ENCODE measurements at regions not wholly inside any gene's neighbourhood (a gene's known extent, or its start where the extent isn't known, plus 50 kb on each side); places are given as distances from the start of the nearest gene placed in this dataset.

DNA sequence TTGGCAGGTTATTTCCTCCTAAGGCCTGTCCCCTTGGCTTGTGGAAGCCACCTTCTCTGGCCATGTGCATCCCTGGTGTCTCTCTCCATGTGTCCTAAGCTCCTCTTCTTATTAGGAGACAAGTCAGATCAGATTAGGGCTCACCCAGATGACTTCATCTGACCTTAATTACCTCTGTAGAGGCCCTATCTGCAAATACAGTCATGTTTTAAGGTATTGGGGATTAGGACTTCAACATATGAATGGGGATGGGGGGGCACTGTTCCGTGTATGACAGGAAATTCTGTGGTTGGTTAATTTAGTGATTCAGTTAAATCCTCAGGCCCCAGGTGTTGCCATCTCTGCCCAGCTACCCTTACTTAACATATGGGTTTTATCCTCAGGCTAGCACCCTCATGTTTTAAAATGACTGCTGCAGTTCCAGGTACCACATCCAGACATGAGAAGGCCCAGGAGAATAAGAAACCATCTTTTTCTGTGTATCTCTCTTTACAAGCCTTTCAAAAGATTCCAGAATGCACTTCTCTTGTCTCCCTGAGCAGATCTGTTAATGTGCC is 51.9 kb upstream of the RAI14 start:
- TF ChIP-seq ZNF121 (CRISPR knock-in tag; IDR thresholded peaks at IDR 0.05) (no peak), ZNF416 (CRISPR knock-in tag; IDR thresholded peaks at IDR 0.05) (no peak), ZBTB21 (CRISPR knock-in tag; IDR thresholded peaks at IDR 0.05; ENCODE audit: borderline replicate concordance) (no peak), NR3C1 (CRISPR knock-in tag; conservative IDR thresholded peaks at IDR 0.05; ENCODE audit: low read depth) (no peak), FOXJ3 (CRISPR knock-in tag; IDR thresholded peaks at IDR 0.05; ENCODE audit: borderline replicate concordance) (no peak), KAT7 (CRISPR knock-in tag; IDR thresholded peaks at IDR 0.05; ENCODE audit: borderline replicate concordance) (no peak), SMAD3 (CRISPR knock-in tag; IDR thresholded peaks at IDR 0.05; ENCODE audit: borderline replicate concordance) (no peak), CREM (CRISPR knock-in tag; IDR thresholded peaks at IDR 0.05) (no peak)
- TF ChIP-seq, protein P1, sequence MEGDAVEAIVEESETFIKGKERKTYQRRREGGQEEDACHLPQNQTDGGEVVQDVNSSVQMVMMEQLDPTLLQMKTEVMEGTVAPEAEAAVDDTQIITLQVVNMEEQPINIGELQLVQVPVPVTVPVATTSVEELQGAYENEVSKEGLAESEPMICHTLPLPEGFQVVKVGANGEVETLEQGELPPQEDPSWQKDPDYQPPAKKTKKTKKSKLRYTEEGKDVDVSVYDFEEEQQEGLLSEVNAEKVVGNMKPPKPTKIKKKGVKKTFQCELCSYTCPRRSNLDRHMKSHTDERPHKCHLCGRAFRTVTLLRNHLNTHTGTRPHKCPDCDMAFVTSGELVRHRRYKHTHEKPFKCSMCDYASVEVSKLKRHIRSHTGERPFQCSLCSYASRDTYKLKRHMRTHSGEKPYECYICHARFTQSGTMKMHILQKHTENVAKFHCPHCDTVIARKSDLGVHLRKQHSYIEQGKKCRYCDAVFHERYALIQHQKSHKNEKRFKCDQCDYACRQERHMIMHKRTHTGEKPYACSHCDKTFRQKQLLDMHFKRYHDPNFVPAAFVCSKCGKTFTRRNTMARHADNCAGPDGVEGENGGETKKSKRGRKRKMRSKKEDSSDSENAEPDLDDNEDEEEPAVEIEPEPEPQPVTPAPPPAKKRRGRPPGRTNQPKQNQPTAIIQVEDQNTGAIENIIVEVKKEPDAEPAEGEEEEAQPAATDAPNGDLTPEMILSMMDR (IDR thresholded peaks at IDR 0.05) = no peak
- TF ChIP-seq, protein P2, sequence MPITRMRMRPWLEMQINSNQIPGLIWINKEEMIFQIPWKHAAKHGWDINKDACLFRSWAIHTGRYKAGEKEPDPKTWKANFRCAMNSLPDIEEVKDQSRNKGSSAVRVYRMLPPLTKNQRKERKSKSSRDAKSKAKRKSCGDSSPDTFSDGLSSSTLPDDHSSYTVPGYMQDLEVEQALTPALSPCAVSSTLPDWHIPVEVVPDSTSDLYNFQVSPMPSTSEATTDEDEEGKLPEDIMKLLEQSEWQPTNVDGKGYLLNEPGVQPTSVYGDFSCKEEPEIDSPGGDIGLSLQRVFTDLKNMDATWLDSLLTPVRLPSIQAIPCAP (CRISPR knock-in tag; IDR thresholded peaks at IDR 0.05) = no peak
- TF ChIP-seq, protein P3, sequence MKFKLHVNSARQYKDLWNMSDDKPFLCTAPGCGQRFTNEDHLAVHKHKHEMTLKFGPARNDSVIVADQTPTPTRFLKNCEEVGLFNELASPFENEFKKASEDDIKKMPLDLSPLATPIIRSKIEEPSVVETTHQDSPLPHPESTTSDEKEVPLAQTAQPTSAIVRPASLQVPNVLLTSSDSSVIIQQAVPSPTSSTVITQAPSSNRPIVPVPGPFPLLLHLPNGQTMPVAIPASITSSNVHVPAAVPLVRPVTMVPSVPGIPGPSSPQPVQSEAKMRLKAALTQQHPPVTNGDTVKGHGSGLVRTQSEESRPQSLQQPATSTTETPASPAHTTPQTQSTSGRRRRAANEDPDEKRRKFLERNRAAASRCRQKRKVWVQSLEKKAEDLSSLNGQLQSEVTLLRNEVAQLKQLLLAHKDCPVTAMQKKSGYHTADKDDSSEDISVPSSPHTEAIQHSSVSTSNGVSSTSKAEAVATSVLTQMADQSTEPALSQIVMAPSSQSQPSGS (CRISPR knock-in tag; IDR thresholded peaks at IDR 0.05; ENCODE audit: borderline replicate concordance, low read depth) = no peak
- TF ChIP-seq, protein P4, sequence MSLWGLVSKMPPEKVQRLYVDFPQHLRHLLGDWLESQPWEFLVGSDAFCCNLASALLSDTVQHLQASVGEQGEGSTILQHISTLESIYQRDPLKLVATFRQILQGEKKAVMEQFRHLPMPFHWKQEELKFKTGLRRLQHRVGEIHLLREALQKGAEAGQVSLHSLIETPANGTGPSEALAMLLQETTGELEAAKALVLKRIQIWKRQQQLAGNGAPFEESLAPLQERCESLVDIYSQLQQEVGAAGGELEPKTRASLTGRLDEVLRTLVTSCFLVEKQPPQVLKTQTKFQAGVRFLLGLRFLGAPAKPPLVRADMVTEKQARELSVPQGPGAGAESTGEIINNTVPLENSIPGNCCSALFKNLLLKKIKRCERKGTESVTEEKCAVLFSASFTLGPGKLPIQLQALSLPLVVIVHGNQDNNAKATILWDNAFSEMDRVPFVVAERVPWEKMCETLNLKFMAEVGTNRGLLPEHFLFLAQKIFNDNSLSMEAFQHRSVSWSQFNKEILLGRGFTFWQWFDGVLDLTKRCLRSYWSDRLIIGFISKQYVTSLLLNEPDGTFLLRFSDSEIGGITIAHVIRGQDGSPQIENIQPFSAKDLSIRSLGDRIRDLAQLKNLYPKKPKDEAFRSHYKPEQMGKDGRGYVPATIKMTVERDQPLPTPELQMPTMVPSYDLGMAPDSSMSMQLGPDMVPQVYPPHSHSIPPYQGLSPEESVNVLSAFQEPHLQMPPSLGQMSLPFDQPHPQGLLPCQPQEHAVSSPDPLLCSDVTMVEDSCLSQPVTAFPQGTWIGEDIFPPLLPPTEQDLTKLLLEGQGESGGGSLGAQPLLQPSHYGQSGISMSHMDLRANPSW (CRISPR knock-in tag; conservative IDR thresholded peaks at IDR 0.05; ENCODE audit: low read depth) = no peak
